NT2/D1 (cell line): ENCODE measurements at regions not wholly inside any gene's neighbourhood (a gene's known extent, or its start where the extent isn't known, plus 50 kb on each side); places are given as distances from the start of the nearest gene placed in this dataset.

Experiments used
- DNase-seq: peaks from one replicate; pipeline ENCODE4 v3.0.0-alpha.2; 2011; ENCODE audit warnings: low read depth, low spot score
- H3K27me3 ChIP-seq: 2 replicates; pipeline ENCODE4 v1.6.0; 2011; ENCODE audit warnings: mild to moderate bottlenecking; ENCODE audit not compliant: insufficient read length, insufficient read depth
- H3K36me3 ChIP-seq: 2 replicates; pipeline ENCODE4 v1.6.1; 2011; ENCODE audit warnings: mild to moderate bottlenecking, low read length, mixed read lengths; ENCODE audit not compliant: insufficient read depth, insufficient read length
- H3K4me1 ChIP-seq: 2 replicates; pipeline ENCODE4 v1.5.1; 2011; ENCODE audit not compliant: insufficient read depth, insufficient read length
- H3K4me3 ChIP-seq: 2 replicates; pipeline ENCODE4 v1.5.1; 2011; ENCODE audit warnings: low read depth; ENCODE audit not compliant: insufficient read length
- H3K9ac ChIP-seq: 2 replicates; pipeline ENCODE4 v1.6.0; 2011; ENCODE audit warnings: low read depth; ENCODE audit not compliant: insufficient read length
- H3K9me3 ChIP-seq: 2 replicates; pipeline ENCODE4 v1.5.1; 2011; ENCODE audit warnings: mild to moderate bottlenecking, low read length; ENCODE audit not compliant: insufficient read depth
- SUZ12 ChIP-seq: IDR thresholded peaks from 2 replicates; pipeline ENCODE4 v1.6.1; 2011; ENCODE audit not compliant: insufficient read length, insufficient read depth; ENCODE audit errors: extremely low read depth
- YY1 ChIP-seq: IDR thresholded peaks from 2 replicates; pipeline ENCODE4 v1.6.1; 2011; ENCODE audit not compliant: insufficient read length, insufficient read depth
- ZNF274 ChIP-seq: IDR thresholded peaks from 2 replicates; pipeline ENCODE4 v1.6.1; 2011; ENCODE audit warnings: mild to moderate bottlenecking, low read depth, low read length

DNA sequence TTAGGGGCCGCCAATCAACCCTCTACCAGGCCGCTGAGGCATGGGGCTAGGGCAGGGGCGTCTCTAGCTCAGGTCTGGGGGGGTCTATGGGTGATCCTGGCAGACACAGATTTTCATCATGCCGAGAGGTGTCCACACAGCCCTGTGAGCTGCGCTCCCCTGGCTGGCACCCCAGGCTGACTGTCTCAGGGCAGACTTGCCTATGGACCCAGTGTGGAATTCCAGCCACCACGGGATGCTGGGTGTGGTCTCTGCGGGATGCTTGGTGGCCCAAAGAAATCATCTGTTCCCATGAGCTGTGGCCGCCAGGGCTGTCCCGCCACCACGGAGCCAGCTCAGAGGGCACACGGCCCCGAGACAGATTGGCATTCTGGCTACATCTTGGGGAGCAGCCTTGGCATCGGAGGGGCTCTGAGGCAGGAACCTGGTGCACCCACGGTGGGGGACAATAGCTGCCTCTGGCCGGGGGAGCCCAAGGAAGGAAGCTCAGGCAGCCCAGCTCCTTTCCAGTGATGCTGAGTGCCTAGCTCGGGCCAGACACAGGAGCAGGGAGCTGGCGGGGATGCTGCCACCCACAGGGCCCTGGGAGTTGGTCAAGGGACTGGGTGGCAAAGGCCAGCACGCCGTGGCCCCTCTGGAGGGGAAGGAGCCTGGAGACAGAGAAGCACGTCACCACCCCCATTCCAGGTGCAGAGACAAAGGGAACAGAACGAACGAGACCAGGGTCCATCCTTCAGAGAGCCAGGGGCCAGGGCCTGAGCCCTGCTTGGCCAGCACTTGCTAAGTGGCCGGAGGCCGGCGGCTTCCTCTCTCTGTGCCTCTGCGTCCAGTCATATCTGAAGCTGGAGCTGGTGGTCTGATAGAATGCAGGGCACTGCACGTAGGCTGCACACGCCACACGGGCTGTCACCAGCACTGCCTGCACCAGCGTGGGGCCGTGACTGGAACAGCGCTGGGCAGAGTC is 64.4 kb upstream of the FGF3 start:
- H3K27me3 ChIP-seq: no peaks in the 10 kb centered on the region
- DNase-seq: no peak
- no peaks in the 10 kb centered on the region for H3K9me3 ChIP-seq
- H3K4me1 ChIP-seq: peaks cover 5% of the 10 kb centered on the region
- H3K36me3 ChIP-seq: no peaks in the 10 kb centered on the region
- TF ChIP-seq SUZ12 (no peak), ZNF274 (no peak), YY1 (no peak)
- no peak overlapping the region for H3K4me3 ChIP-seq
- peak overlapping the region; percentile 32 for H3K9ac ChIP-seq

DNA sequence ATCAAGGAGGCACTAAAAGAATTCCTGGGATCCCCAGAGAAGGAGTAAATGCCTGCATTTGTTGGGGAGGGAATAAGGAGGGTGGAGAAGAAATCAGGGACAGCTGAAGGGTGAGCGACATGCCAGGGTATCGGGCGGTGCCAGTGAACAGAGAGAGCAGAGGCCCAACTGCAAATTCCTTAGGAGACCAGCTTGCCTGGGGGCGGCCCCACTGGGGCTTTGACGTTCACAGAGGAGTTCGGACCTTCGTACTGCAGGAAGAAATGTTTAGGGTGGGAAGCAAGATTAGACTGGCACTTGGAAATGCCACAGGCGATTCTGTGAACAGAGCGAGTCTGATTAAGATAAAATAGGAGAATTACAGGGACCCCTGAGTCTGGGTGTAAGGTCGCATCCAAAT is 65.1 kb upstream of the FGF3 start:
- H3K4me1 ChIP-seq: peaks cover 3% of the 10 kb centered on the region
- no peaks in the 10 kb centered on the region for H3K27me3 ChIP-seq
- no peak overlapping the region for H3K9ac ChIP-seq
- no peak overlapping the region for H3K4me3 ChIP-seq
- no peaks in the 10 kb centered on the region for H3K9me3 ChIP-seq
- TF ChIP-seq ZNF274 (no peak), SUZ12 (no peak), YY1 (no peak)
- no peak for DNase-seq
- no peaks in the 10 kb centered on the region for H3K36me3 ChIP-seq

DNA sequence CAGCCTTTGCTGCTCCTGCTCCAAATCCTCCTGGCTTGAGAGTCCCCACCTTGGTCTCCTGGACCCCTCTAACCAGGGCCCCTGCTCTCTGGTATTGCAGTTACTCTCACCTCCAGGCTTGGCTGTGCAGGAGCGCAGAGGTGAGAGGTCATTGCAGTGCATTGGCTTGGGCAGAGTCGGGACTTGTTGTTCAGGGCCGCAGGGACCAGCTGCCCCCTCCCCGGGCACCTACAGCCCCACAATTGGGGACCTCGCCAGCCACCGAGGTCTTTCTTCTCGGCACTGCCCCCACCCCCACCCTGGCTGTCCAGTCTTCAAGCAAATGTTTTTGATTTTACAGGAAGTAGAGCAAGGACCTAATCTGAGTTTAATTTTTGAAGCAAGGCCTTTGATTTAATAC is 65.5 kb upstream of the FGF3 start:
- no peaks in the 10 kb centered on the region for H3K36me3 ChIP-seq
- no peak for TF ChIP-seq SUZ12
- TF ChIP-seq ZNF274: no peak
- TF ChIP-seq YY1: no peak
- H3K4me1 ChIP-seq: peaks cover 3% of the 10 kb centered on the region
- no peaks in the 10 kb centered on the region for H3K27me3 ChIP-seq
- no peak overlapping the region for H3K4me3 ChIP-seq
- H3K9me3 ChIP-seq: no peaks in the 10 kb centered on the region
- no peak for DNase-seq
- no peak overlapping the region for H3K9ac ChIP-seq

DNA sequence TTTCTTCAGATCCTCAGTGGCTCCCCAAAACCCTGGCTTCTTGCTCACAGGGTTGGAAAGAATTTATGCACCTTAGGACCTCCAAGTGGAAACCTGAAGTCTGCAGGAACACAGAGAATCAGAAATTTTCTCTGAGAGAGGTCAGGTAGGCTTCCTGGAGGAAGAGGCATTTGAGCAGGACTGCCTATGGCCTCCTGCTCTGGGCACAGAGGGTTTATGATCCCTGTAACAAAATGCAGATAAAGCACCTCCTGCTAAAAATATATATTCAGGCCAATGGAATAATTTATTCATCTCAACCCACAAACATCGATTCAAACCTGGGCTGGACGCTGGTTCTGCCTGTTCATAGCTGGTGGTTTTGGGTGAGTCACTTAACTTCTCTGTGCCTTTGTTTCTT is 68.1 kb upstream of the FGF3 start:
- H3K4me3 ChIP-seq: no peak overlapping the region
- no peaks in the 10 kb centered on the region for H3K4me1 ChIP-seq
- H3K9ac ChIP-seq: no peak overlapping the region
- peaks cover 23% of the 10 kb centered on the region for H3K27me3 ChIP-seq
- TF ChIP-seq YY1 (no peak), ZNF274 (no peak), SUZ12 (no peak)
- H3K9me3 ChIP-seq: no peaks in the 10 kb centered on the region
- no peaks in the 10 kb centered on the region for H3K36me3 ChIP-seq
- DNase-seq: no peak

DNA sequence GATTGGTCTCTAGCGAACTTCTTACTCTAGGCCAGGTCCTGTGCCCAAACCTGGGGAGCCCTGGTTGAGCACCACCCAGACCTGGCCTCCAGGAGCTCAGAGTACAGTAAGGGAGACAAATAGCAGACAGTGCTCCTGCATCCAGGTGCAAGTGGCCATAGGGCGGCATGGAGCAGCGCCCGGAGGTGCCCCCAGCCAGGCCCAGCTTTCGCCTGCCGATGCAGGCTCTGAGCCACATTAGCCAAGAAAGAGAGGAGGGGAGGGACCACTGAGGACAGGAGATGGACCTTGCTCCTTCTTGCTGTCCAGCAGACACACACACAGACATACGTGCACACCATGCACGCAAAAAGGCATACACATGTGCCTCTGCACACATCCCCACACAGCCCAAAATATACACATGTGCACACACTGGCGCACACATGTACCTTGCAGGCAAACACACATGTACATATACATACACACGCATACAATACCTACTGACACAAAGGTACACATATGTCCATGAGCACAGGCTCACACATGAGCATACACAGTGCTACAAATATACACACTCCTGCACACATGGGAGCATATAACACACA is 68.7 kb upstream of the FGF3 start:
- no peaks in the 10 kb centered on the region for H3K9me3 ChIP-seq
- H3K9ac ChIP-seq: no peak overlapping the region
- no peaks in the 10 kb centered on the region for H3K36me3 ChIP-seq
- no peak overlapping the region for H3K4me3 ChIP-seq
- H3K4me1 ChIP-seq: no peaks in the 10 kb centered on the region
- DNase-seq: no peak
- TF ChIP-seq YY1: no peak
- TF ChIP-seq ZNF274: no peak
- no peak for TF ChIP-seq SUZ12
- peaks cover 23% of the 10 kb centered on the region for H3K27me3 ChIP-seq

DNA sequence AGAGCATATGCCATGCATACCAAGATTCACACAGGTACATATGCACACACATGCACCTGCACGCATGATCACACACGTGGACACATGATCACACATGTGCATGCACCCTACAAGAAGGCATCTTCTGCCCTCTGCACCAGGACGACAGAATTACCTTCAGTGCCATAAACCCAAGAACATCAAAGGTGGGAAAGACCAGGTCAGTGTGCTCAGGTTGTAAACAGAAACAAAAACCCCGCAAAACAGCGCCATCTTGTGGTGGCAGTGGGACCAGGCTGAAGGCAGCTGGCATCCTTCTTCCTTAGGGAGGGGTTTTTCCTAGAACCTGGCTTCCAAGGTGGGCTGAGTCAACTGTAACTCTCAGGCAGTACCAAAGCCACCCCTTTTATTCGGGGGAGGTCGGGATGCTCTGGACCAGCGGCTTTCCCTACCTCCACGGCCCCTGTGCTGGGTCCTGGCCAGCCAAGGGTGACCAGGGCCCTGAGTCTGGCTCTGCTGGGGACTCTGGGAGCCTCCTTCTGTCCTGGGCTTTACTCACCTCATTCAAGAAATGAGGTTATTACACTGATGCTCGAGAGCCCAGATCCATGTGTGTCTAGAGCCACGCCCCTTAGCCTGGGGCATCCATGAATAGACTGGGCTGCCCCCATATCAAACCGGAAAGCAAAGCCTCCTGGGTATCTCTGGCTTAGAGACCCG is 69.4 kb upstream of the FGF3 start:
- Histone ChIP-seq H3K27me3 (peaks cover 25% of the 10 kb centered on the region), H3K4me1 (no peaks in the 10 kb centered on the region), H3K9ac (no peak overlapping the region), H3K4me3 (no peak overlapping the region), H3K9me3 (no peaks in the 10 kb centered on the region), H3K36me3 (no peaks in the 10 kb centered on the region)
- DNase-seq: peak; percentile 73
- TF ChIP-seq YY1: no peak
- TF ChIP-seq ZNF274: no peak
- no peak for TF ChIP-seq SUZ12
